Ascending aorta (tissue), 2 donors: ENCODE measurements at regions not wholly inside any gene's neighbourhood (a gene's known extent, or its start where the extent isn't known, plus 50 kb on each side); places are given as distances from the start of the nearest gene placed in this dataset.

Experiments used
- DNase-seq, 2 donors: peaks; one replicate each; pipeline ENCODE4 v3.0.0-alpha.2; 2019; ENCODE audit warnings: low spot score in 2 of 2
- H3K27ac ChIP-seq, 2 donors: fragments of 200-600 bp; sonication (generic); one replicate each; pipeline ENCODE4 v1.5.1; 2016 to 2017; ENCODE audit warnings: mild to moderate bottlenecking in 1 of 2
- H3K27me3 ChIP-seq: fragments of 200-600 bp; sonication (generic); one replicate; pipeline ENCODE4 v1.5.1; 2017
- H3K36me3 ChIP-seq, 2 donors: fragments of 200-600 bp; sonication (generic); one replicate each; pipeline ENCODE4 v1.5.1; 2016
- H3K4me1 ChIP-seq, 2 donors: fragments of 200-600 bp; sonication (generic); one replicate each; pipeline ENCODE4 v1.5.1; 2016 to 2017; ENCODE audit warnings: mild to moderate bottlenecking in 1 of 2
- H3K4me3 ChIP-seq, 2 donors: fragments of 200-600 bp; sonication (generic); one replicate each; pipeline ENCODE4 v1.5.1; 2016 to 2017; ENCODE audit warnings: mild to moderate bottlenecking in 1 of 2
- H3K9me3 ChIP-seq, 2 donors: fragments of 200-600 bp; sonication (generic); one replicate each; pipeline ENCODE4 v1.5.1; 2016
- intact Hi-C: fragments of 100-400 bp; cut with DNase I; formaldehyde crosslinking; loops from one replicate; pipeline ENCODE4 v1.15.1; 2023
- TF ChIP-seq, protein P1 (sequence below), 3 experiments: fragments of 200-600 bp in 2 of 3; fragments of 450-650 bp in 1 of 3; sonication (generic) in 2 of 3; IDR thresholded peaks; one replicate each; pipeline ENCODE4 v1.5.1; 2016 to 2019; ENCODE audit warnings: antibody characterized with exemption in 3 of 3, mild to moderate bottlenecking in 1 of 3, moderate library complexity in 1 of 3

- H3K27me3 ChIP-seq: no peaks in the 10 kb centered on the region
- TF ChIP-seq, protein P1, sequence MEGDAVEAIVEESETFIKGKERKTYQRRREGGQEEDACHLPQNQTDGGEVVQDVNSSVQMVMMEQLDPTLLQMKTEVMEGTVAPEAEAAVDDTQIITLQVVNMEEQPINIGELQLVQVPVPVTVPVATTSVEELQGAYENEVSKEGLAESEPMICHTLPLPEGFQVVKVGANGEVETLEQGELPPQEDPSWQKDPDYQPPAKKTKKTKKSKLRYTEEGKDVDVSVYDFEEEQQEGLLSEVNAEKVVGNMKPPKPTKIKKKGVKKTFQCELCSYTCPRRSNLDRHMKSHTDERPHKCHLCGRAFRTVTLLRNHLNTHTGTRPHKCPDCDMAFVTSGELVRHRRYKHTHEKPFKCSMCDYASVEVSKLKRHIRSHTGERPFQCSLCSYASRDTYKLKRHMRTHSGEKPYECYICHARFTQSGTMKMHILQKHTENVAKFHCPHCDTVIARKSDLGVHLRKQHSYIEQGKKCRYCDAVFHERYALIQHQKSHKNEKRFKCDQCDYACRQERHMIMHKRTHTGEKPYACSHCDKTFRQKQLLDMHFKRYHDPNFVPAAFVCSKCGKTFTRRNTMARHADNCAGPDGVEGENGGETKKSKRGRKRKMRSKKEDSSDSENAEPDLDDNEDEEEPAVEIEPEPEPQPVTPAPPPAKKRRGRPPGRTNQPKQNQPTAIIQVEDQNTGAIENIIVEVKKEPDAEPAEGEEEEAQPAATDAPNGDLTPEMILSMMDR (IDR thresholded peaks at IDR 0.05): no peak
- H3K4me3 ChIP-seq: no peak overlapping the region
- DNase-seq: no peak
- H3K36me3 ChIP-seq: no peaks in the 10 kb centered on the region
- H3K4me1 ChIP-seq: peaks cover 0 to 20% of the 10 kb centered on the region in 2 donors
- peak overlapping the region in 1 of 2 donors; percentile 11 for H3K27ac ChIP-seq
- intact Hi-C loops: no loop called here
- no peaks in the 10 kb centered on the region for H3K9me3 ChIP-seq
Measured at GRCh38 chr11:122313581-122313980, 197.6 kb upstream of the BLID start.

DNA sequence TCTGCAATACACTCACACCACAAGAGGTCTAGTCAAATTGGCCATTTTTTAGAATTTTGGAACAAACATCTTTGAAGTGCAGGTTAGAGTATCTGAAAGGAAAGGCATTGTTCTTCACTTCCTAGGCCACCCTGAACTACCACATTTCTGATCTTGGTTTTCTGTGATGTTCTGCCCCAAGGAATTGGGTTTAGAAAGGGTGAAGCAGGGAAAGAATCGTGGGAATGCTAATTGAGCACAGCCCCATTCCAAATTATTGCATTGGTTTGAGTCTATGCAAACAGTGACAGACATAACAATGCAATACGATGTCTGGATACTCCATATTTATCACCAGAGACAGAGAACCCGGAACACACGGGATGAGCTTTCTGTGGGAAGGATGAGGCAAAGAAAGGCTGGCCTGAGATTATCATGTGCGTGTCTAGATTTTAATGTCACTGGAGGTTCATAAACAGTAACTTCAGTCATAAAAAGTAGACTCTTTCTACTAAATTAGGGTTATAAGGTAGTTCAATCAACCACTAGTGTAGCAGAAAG, 195.3 kb upstream of the BLID start:
- Histone ChIP-seq H3K36me3 (no peaks in the 10 kb centered on the region), H3K27me3 (no peaks in the 10 kb centered on the region), H3K4me1 (peaks cover 0 to 17% of the 10 kb centered on the region in 2 donors), H3K9me3 (no peaks in the 10 kb centered on the region), H3K27ac (peak overlapping the region; percentile 88 to 89), H3K4me3 (no peak overlapping the region)
- intact Hi-C loops: no loop called here
- no peak for DNase-seq
- TF ChIP-seq, protein P1 (IDR thresholded peaks at IDR 0.05): no peak

GRCh38 chr11:122310766-122311165, 194.8 kb upstream of the BLID start:
- Histone ChIP-seq H3K9me3 (no peaks in the 10 kb centered on the region), H3K4me3 (no peak overlapping the region), H3K27me3 (no peaks in the 10 kb centered on the region), H3K36me3 (no peaks in the 10 kb centered on the region), H3K27ac (peak overlapping the region; percentile 88 to 89), H3K4me1 (peaks cover 0 to 14% of the 10 kb centered on the region in 2 donors)
- intact Hi-C loops: no loop called here
- no peak for DNase-seq
- TF ChIP-seq, protein P1 (IDR thresholded peaks at IDR 0.05): no peak

GRCh38 chr11:122309262-122309925, 193.4 kb upstream of the BLID start:
- Histone ChIP-seq H3K4me1 (peaks cover 0 to 14% of the 10 kb centered on the region in 2 donors), H3K27ac (peak overlapping the region; percentile 88 to 89), H3K4me3 (peak overlapping the region; percentile 47 to 62), H3K36me3 (no peaks in the 10 kb centered on the region), H3K9me3 (no peaks in the 10 kb centered on the region), H3K27me3 (no peaks in the 10 kb centered on the region)
- TF ChIP-seq, protein P1 (IDR thresholded peaks at IDR 0.05): no peak
- peak in 1 of 2 donors; percentile 67 for DNase-seq
- intact Hi-C loops: loop anchor here (5.0 to 10.0 kb wide), 6 partner anchors 33 to 655 kb away; no protein-coding TSS in a partner anchor

DNA sequence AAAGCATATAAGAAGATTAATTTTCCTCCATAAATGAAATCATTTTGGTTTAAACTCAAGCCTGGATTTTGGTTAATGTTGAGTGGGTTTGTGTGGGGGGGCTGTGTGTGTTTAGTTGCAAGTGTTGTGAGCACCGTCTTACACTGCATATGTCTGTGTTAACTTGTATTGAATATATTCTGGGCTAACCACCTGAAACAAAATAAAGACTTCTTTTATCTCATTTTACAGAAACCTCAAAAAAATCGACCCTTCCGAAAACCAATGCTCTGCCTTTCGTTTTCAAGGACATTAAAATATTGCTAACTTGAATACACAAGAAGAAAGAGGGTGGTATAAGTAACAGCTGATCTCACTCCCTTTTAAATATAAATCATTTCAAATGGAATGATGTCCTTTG, 192.2 kb upstream of the BLID start:
- TF ChIP-seq, protein P1 (IDR thresholded peaks at IDR 0.05): no peak
- peaks cover 0 to 14% of the 10 kb centered on the region in 2 donors for H3K4me1 ChIP-seq
- no peaks in the 10 kb centered on the region for H3K27me3 ChIP-seq
- H3K36me3 ChIP-seq: no peaks in the 10 kb centered on the region
- peak overlapping the region; percentile 88 to 89 for H3K27ac ChIP-seq
- H3K4me3 ChIP-seq: peak overlapping the region; percentile 47 to 62
- intact Hi-C loops: loop anchor here (5.0 to 10.0 kb wide), 6 partner anchors 34 to 653 kb away; no protein-coding TSS in a partner anchor
- no peak for DNase-seq
- H3K9me3 ChIP-seq: no peaks in the 10 kb centered on the region
